K562 (cell line): ENCODE measurements at regions not wholly inside any gene's neighbourhood (a gene's known extent, or its start where the extent isn't known, plus 50 kb on each side); places are given as distances from the start of the nearest gene placed in this dataset.

Experiments
- ATAC-seq: fragments of 200-7000 bp; cut with Tn5 transposase; 3 replicates; pipeline ENCODE4 v1.9.1; 2020; ENCODE audit warnings: moderate library complexity
- BruUV-seq: library from RNA; stranded (reverse); fragments of 400-500 nt; replicated peaks from 2 replicates; lab custom pipeline; 2021; lab: Mats Ljungman, UMichigan
- CTCF ChIA-PET: fragments of 300-600 bp; formaldehyde crosslinking; extraction: SDS; loops from one replicate; lab custom pipeline; 2021; ENCODE audit warnings: low intra/inter-chr PET ratio; lab: Yijun Ruan, JAX
- POLR2A ChIA-PET: fragments of 300-600, 350-650 bp; sonication (Branson Sonifier 250); formaldehyde crosslinking; extraction: SDS; loops from one replicate; lab custom pipeline; 2021; ENCODE audit warnings: antibody characterized with exemption, inconsistent platforms; lab: Yijun Ruan, JAX
- DNase-seq, 4 experiments: peaks; one replicate each; pipeline versions ENCODE4 v3.0.0 to v3.0.0-alpha.2; 2011 to 2018; ENCODE audit warnings: low spot score in 3 of 4, mixed read lengths in 3 of 4; ENCODE audit errors: extremely low read depth in 1 of 4
- FAIRE-seq: peaks from 2 replicates; lab custom pipeline; 2011; peaks lifted over from hg19 to GRCh38; lab: Jason Lieb, UNC
- H2AFZ ChIP-seq: 2 replicates; pipeline ENCODE4 v1.6.0; 2011; ENCODE audit warnings: low read depth, low read length, control low read depth, inconsistent platforms
- H3K27ac ChIP-seq: fragments of 200-600 bp; 3 replicates; pipeline ENCODE4 v1.8.0; 2011; ENCODE audit warnings: low read depth, mild to moderate bottlenecking, control low read depth, inconsistent platforms, low read length, moderate library complexity, mixed read lengths; ENCODE audit errors: extremely low read depth
- H3K27me3 ChIP-seq, 2 experiments: fragments of 300-600 bp in 1 of 2; 2 replicates in 1 of 2; 3 replicates in 1 of 2; pipeline versions ENCODE4 v1.6.0 to v1.8.0; 2011; ENCODE audit warnings: inconsistent platforms in 2 of 2, low read length in 2 of 2, mild to moderate bottlenecking in 1 of 2, mixed read lengths in 1 of 2, moderate library complexity in 1 of 2; ENCODE audit not compliant: control insufficient read depth in 2 of 2, insufficient read depth in 2 of 2
- H3K36me3 ChIP-seq: fragments of 300-600 bp; 3 replicates; pipeline ENCODE4 v1.8.0; 2011; ENCODE audit warnings: mild to moderate bottlenecking, low read length, inconsistent platforms; ENCODE audit not compliant: control insufficient read depth, insufficient read depth
- H3K4me1 ChIP-seq, 2 experiments: fragments of 200-600 bp in 1 of 2; replicated peaks in 1 of 2; 2 replicates in 1 of 2; 3 replicates in 1 of 2; pipeline versions ENCODE4 v1.5.1 to v1.8.0; 2011; ENCODE audit warnings: inconsistent platforms in 2 of 2, low read length in 2 of 2, mild to moderate bottlenecking in 1 of 2, mixed read lengths in 1 of 2, moderate library complexity in 1 of 2; ENCODE audit not compliant: control insufficient read depth in 2 of 2, insufficient read depth in 2 of 2
- H3K4me2 ChIP-seq: 2 replicates; pipeline ENCODE4 v1.6.1; 2011; ENCODE audit warnings: low read length, control low read depth, inconsistent platforms, mixed read lengths; ENCODE audit not compliant: insufficient read depth
- H3K4me3 ChIP-seq: fragments of 200-600 bp; sonication (generic), shearing (Covaris generic); 2 replicates; pipeline ENCODE4 v1.5.1; 2016; ENCODE audit warnings: control low read depth, inconsistent platforms
- H3K79me2 ChIP-seq: fragments of 200-600 bp; 3 replicates; pipeline ENCODE4 v1.8.0; 2011; ENCODE audit warnings: low read length, inconsistent platforms; ENCODE audit not compliant: control insufficient read depth, insufficient read depth
- H3K9ac ChIP-seq, 2 experiments: 2 replicates each; pipeline versions ENCODE4 v1.6.0 to v1.6.1; 2011; ENCODE audit warnings: low read depth in 2 of 2, low read length in 2 of 2, control low read depth in 1 of 2, inconsistent platforms in 1 of 2, mild to moderate bottlenecking in 1 of 2, mixed read lengths in 1 of 2; ENCODE audit not compliant: insufficient read depth in 1 of 2
- H3K9me1 ChIP-seq: one replicate; pipeline ENCODE4 v1.6.0; 2011; ENCODE audit warnings: inconsistent platforms, mild to moderate bottlenecking, low read length, moderate library complexity; ENCODE audit not compliant: control insufficient read depth, insufficient read depth
- H3K9me3 ChIP-seq: replicated peaks from 2 replicates; pipeline ENCODE4 v1.5.1; 2011; ENCODE audit warnings: low read depth, low read length, inconsistent platforms; ENCODE audit not compliant: control insufficient read depth, insufficient read depth
- H4K20me1 ChIP-seq: replicated peaks from 2 replicates; pipeline ENCODE4 v1.6.1; 2011; ENCODE audit warnings: low read length, inconsistent platforms, mixed read lengths; ENCODE audit not compliant: control insufficient read depth, insufficient read depth
- ARID3B ChIP-seq: fragments of 250-450 bp; sonication (Bioruptor Pico); IDR thresholded peaks from 2 replicates; pipeline ENCODE4 v1.4.0; 2020; ENCODE audit warnings: borderline replicate concordance
- BCLAF1 ChIP-seq, 2 experiments: fragments of 450-650 bp in 1 of 2; IDR thresholded peaks; 2 replicates each; pipeline ENCODE4 v1.6.1; 2011 to 2017; ENCODE audit warnings: low read depth in 2 of 2, antibody characterized with exemption in 1 of 2, borderline replicate concordance in 1 of 2, low read length in 1 of 2, mild to moderate bottlenecking in 1 of 2, mixed read lengths in 1 of 2; ENCODE audit not compliant: control insufficient read depth in 1 of 2
- CAMTA2 ChIP-seq: fragments of 250-450 bp; sonication (Bioruptor Pico); conservative IDR thresholded peaks from 2 replicates; pipeline ENCODE4 v1.5.1; 2022
- CREB3 ChIP-seq: fragments of 450-650 bp; conservative IDR thresholded peaks from 2 replicates; pipeline ENCODE4 v1.6.1; 2016; ENCODE audit warnings: missing genetic modification characterization, low read depth, mild to moderate bottlenecking, missing compliant biosample characterization, moderate library complexity
- CREBBP ChIP-seq: IDR thresholded peaks from one replicate; pipeline ENCODE4 v1.6.1; 2012; ENCODE audit warnings: low read depth, mild to moderate bottlenecking, control low read depth, inconsistent platforms, low read length
- EZH2 ChIP-seq: IDR thresholded peaks from 2 replicates; pipeline ENCODE4 v1.6.1; 2012; ENCODE audit warnings: low read depth, mild to moderate bottlenecking, inconsistent platforms, low read length, borderline replicate concordance
- FOXK1 ChIP-seq: sonication (generic); formaldehyde crosslinking; IDR thresholded peaks from 2 replicates; pipeline ENCODE4 v1.8.0; 2022; ENCODE audit warnings: missing genetic modification reagents, mild to moderate bottlenecking, borderline replicate concordance
- GTF2A2 ChIP-seq: IDR thresholded peaks from 2 replicates; pipeline ENCODE4 v1.6.1; 2016; ENCODE audit warnings: mild to moderate bottlenecking, missing genetic modification characterization, missing compliant biosample characterization
- HDAC3 ChIP-seq: fragments of 450-650 bp; IDR thresholded peaks from 2 replicates; pipeline ENCODE4 v1.6.1; 2018; ENCODE audit warnings: borderline replicate concordance, mild to moderate bottlenecking, moderate library complexity; ENCODE audit not compliant: partially characterized antibody
- KAT2B ChIP-seq: IDR thresholded peaks from one replicate; pipeline ENCODE4 v1.6.1; 2012; ENCODE audit warnings: low read depth, mild to moderate bottlenecking, control low read depth, inconsistent platforms, low read length, moderate library complexity
- MCM3 ChIP-seq: fragments of 450-650 bp; IDR thresholded peaks from 2 replicates; pipeline ENCODE4 v1.6.1; 2016
- MTA1 ChIP-seq: fragments of 450-650 bp; IDR thresholded peaks from 2 replicates; pipeline ENCODE4 v1.6.1; 2017; ENCODE audit warnings: borderline replicate concordance
- PHF21A ChIP-seq: fragments of 450-650 bp; IDR thresholded peaks from 2 replicates; pipeline ENCODE4 v1.6.1; 2017; ENCODE audit warnings: low read depth, borderline replicate concordance
- SRSF9 ChIP-seq: fragments of 200-400 bp; formaldehyde crosslinking; IDR thresholded peaks from 2 replicates; pipeline ENCODE4 v1.6.1; 2017; ENCODE audit warnings: low read depth, low read length, borderline replicate concordance
- TAL1 ChIP-seq: fragments of 450-650 bp; IDR thresholded peaks from 2 replicates; pipeline ENCODE4 v1.6.1; 2016; ENCODE audit warnings: mild to moderate bottlenecking
- THAP7 ChIP-seq: fragments of 250-450 bp; sonication (Bioruptor Pico); IDR thresholded peaks from 2 replicates; pipeline ENCODE4 v1.5.0; 2021
- WHSC1 ChIP-seq: IDR thresholded peaks from one replicate; pipeline ENCODE4 v1.6.1; 2012; ENCODE audit warnings: low read length, control low read depth, inconsistent platforms
- ZNF146 ChIP-seq: IDR thresholded peaks from one replicate; pipeline ENCODE4 v1.6.1; 2018; ENCODE audit warnings: missing compliant biosample characterization; ENCODE audit not compliant: unreplicated experiment
- in situ Hi-C: fragments of 300-500 bp; cut with MboI; formaldehyde crosslinking; loops from 4 replicates; pipeline ENCODE4 v1.15.0; 2018; ENCODE audit warnings: inconsistent platforms, mixed read lengths
- intact Hi-C: fragments of 100-400 bp; cut with micrococcal nuclease; formaldehyde crosslinking; loops from 2 replicates; pipeline ENCODE4 v1.14.2; 2022

GRCh38 chr10:53130337-53130736 is 357.8 kb upstream of the MBL2 start:
- no peaks in the 10 kb centered on the region for H3K4me1 ChIP-seq
- no peaks in the 10 kb centered on the region for H3K27me3 ChIP-seq
- no peak overlapping the region for H3K9ac ChIP-seq
- no TSS peak for BruUV-seq
- no peak for DNase-seq
- POLR2A ChIA-PET, result no interaction called here
- H3K36me3 ChIP-seq, result no peaks in the 10 kb centered on the region
- no peak overlapping the region for H2AFZ ChIP-seq
- TF ChIP-seq KAT2B (no peak), TAL1 (no peak), CREB3 (tag) (no peak), ZNF146 (CRISPR knock-in tag) (no peak), CREBBP (no peak), HDAC3 (no peak), FOXK1 (CRISPR knock-in tag) (no peak), PHF21A (no peak), MTA1 (no peak), EZH2 (no peak), THAP7 (CRISPR knock-in tag) (no peak), ARID3B (CRISPR knock-in tag) (no peak), CAMTA2 (CRISPR knock-in tag) (no peak), GTF2A2 (tag) (no peak), SRSF9 (no peak), BCLAF1 (IDR thresholded peaks at IDR 0.05; ENCODE audit: borderline replicate concordance in 1 of 2, control insufficient read depth in 1 of 2, low read depth in 2 of 2, low read length in 1 of 2) (no peak), MCM3 (no peak), WHSC1 (no peak)
- TF ChIP-seq, all 486 proteins: peak for 0
- ATAC-seq (no peak), FAIRE-seq (no peak)
- in situ Hi-C loops (no loop called here), intact Hi-C loops (no loop called here)
- no peaks in the 10 kb centered on the region for H3K9me1 ChIP-seq
- no peak overlapping the region for H3K4me2 ChIP-seq
- CTCF ChIA-PET, result no interaction called here
- no peak overlapping the region for H3K27ac ChIP-seq
- H3K4me3 ChIP-seq, result no peak overlapping the region
- no peaks in the 10 kb centered on the region for H4K20me1 ChIP-seq
- H3K9me3 ChIP-seq, result no peaks in the 10 kb centered on the region
- no peaks in the 10 kb centered on the region for H3K79me2 ChIP-seq
